HG02973 (cell line): ENCODE measurements at regions not wholly inside any gene's neighbourhood (a gene's known extent, or its start where the extent isn't known, plus 50 kb on each side); places are given as distances from the start of the nearest gene placed in this dataset.
"Not testable (repeated sequence)": the region's sequence is repeated elsewhere in the genome, so short reads cannot be mapped to it uniquely, and the experiment has no call there.

Experiments
- ATAC-seq: cut with Tn5 transposase; IDR thresholded peaks from one replicate; pipeline ENCODE4 v1.9.1; 2021; ENCODE audit warnings: moderate library complexity; ENCODE audit not compliant: unreplicated experiment

- no peak for ATAC-seq
Observed at GRCh38 chr15:62362608-62363007, 197.5 kb upstream of the C2CD4B start.

GRCh38 chr15:62363913-62364312 lies 198.8 kb upstream of the C2CD4B start:
- no peak for ATAC-seq

GRCh38 chr15:62365795-62366442 lies 200.8 kb upstream of the C2CD4B start:
- no peak for ATAC-seq

GRCh38 chr15:62369454-62369853 lies 204.4 kb upstream of the C2CD4B start:
- ATAC-seq, result no peak

GRCh38 chr15:62371683-62372082 lies 206.6 kb upstream of the C2CD4B start:
- ATAC-seq, result not testable (repeated sequence)

GRCh38 chr15:62377736-62378480 lies 212.8 kb upstream of the C2CD4B start:
- no peak for ATAC-seq

- no peak for ATAC-seq
Observed at GRCh38 chr15:62378772-62379498, 213.8 kb upstream of the C2CD4B start.

- ATAC-seq, result no peak
Observed at GRCh38 chr15:62380011-62380410, 214.9 kb upstream of the C2CD4B start.

- ATAC-seq, result no peak
Observed at GRCh38 chr15:62382046-62382445, 217.0 kb upstream of the C2CD4B start.

- ATAC-seq, result peak; percentile 88
Observed at GRCh38 chr15:62389885-62390790, 225.1 kb upstream of the C2CD4B start, which contains the start of gene TLN2. TLN2 (plus strand) TSS chr15:62390550.

GRCh38 chr15:62390791-62391640 lies 225.9 kb upstream of the C2CD4B start:
- no peak for ATAC-seq

- no peak for ATAC-seq
Observed at GRCh38 chr15:62391641-62392262, 226.7 kb upstream of the C2CD4B start.

GRCh38 chr15:62392376-62392775 lies 227.3 kb upstream of the C2CD4B start:
- ATAC-seq, result no peak

- ATAC-seq, result no peak
Observed at GRCh38 chr15:62393196-62393595, 228.1 kb upstream of the C2CD4B start.

- ATAC-seq, result no peak
Observed at GRCh38 chr15:62394079-62394478, 229.0 kb upstream of the C2CD4B start.

- ATAC-seq, result no peak
Observed at GRCh38 chr15:62400778-62401177, 235.7 kb upstream of the C2CD4B start.

- no peak for ATAC-seq
Observed at GRCh38 chr15:62402687-62403086, 237.6 kb upstream of the C2CD4B start.

- ATAC-seq, result no peak
Observed at GRCh38 chr15:62403164-62403809, 238.2 kb upstream of the C2CD4B start.
